Ovary (tissue), 3 donors: ENCODE measurements at regions not wholly inside any gene's neighbourhood (a gene's known extent, or its start where the extent isn't known, plus 50 kb on each side); places are given as distances from the start of the nearest gene placed in this dataset.

ENCODE experiments used
- EP300 ChIP-seq: sonication (generic); formaldehyde crosslinking; IDR thresholded peaks from one replicate; pipeline ENCODE4 v1.6.1; 2017; ENCODE audit warnings: antibody characterized with exemption
- POLR2A ChIP-seq: fragments of 450-650 bp; IDR thresholded peaks from one replicate; pipeline ENCODE4 v1.6.1; 2017; ENCODE audit warnings: antibody characterized with exemption, mild to moderate bottlenecking, moderate library complexity
- TF ChIP-seq, protein P1 (sequence below), 3 donors: fragments of 450-650 bp in 2 of 3; fragments of 200-600 bp in 1 of 3; IDR thresholded peaks; one replicate each; pipeline versions ENCODE4 v1.5.1 to v1.8.0; 2016 to 2022; ENCODE audit warnings: antibody characterized with exemption in 3 of 3, mild to moderate bottlenecking in 1 of 3
- donor health status: DM: no; HTN: no; CAD: no.

DNA sequence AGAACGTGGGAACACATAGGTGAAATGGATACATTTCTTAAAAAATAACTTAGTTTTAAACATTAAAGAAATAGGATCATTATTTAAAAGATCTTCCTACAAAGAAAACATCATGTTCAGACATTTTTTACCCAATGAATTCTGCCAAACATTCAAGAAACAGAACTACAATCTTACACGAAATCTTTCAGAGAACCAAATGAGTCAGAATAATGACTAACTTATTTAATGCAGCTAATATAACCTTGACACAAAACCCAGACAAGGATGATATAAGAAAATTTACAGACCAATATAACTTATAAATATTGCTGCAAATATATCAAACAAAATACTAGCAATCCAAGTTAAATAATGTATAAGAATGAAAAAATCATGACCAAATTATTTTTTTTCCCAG is 220.1 kb upstream of the KCNK2 start:
- TF ChIP-seq, protein P1, sequence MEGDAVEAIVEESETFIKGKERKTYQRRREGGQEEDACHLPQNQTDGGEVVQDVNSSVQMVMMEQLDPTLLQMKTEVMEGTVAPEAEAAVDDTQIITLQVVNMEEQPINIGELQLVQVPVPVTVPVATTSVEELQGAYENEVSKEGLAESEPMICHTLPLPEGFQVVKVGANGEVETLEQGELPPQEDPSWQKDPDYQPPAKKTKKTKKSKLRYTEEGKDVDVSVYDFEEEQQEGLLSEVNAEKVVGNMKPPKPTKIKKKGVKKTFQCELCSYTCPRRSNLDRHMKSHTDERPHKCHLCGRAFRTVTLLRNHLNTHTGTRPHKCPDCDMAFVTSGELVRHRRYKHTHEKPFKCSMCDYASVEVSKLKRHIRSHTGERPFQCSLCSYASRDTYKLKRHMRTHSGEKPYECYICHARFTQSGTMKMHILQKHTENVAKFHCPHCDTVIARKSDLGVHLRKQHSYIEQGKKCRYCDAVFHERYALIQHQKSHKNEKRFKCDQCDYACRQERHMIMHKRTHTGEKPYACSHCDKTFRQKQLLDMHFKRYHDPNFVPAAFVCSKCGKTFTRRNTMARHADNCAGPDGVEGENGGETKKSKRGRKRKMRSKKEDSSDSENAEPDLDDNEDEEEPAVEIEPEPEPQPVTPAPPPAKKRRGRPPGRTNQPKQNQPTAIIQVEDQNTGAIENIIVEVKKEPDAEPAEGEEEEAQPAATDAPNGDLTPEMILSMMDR (IDR thresholded peaks at IDR 0.05): no peak
- TF ChIP-seq POLR2A (no peak), EP300 (no peak)
